GM21360 (cell line): ENCODE measurements at regions not wholly inside any gene's neighbourhood (a gene's known extent, or its start where the extent isn't known, plus 50 kb on each side); places are given as distances from the start of the nearest gene placed in this dataset.
"Not testable (repeated sequence)": the region's sequence is repeated elsewhere in the genome, so short reads cannot be mapped to it uniquely, and the experiment has no call there.

Source experiments
- ATAC-seq: cut with Tn5 transposase; IDR thresholded peaks from one replicate; pipeline ENCODE4 v1.9.1; 2021; ENCODE audit warnings: mild to moderate bottlenecking, moderate library complexity; ENCODE audit not compliant: unreplicated experiment

DNA sequence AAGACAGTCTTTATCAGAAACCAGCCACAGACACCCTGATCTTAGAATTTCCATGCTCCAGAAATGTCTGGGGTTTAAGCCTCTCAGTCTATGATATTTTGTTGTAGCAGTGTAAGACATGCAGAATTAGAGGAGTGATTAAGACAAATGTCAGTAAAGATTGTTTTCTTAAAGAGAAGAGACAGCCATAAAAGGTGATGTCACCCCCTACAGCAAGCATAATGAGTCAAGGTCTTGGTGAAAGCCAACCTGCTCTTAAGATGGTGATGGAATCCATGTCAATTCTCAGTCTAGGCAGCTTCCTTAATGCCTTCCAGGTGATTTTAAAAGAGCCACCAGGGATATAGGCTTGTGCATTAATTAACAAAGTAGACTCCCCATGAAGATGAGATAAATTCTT is 849.9 kb upstream of the EPHA7 start:
- no peak for ATAC-seq

DNA sequence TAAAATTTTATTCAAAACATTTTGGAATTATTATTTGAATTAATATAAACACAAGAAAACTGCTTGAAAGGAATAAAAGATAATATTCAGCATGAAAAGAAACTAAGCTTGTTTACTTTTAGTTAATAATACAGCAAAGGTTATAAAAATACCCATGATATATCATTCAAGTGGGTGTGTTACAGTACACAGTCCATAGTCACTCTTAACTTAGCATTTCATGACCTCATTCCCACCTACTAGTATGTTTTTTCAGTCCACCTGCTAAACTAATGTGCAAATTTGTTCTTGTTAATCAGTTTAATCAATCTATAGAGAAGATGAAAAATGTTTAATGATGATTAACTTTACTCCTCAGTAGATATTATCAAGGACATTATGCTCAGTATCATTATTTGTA is 841.4 kb upstream of the EPHA7 start:
- ATAC-seq, result no peak

DNA sequence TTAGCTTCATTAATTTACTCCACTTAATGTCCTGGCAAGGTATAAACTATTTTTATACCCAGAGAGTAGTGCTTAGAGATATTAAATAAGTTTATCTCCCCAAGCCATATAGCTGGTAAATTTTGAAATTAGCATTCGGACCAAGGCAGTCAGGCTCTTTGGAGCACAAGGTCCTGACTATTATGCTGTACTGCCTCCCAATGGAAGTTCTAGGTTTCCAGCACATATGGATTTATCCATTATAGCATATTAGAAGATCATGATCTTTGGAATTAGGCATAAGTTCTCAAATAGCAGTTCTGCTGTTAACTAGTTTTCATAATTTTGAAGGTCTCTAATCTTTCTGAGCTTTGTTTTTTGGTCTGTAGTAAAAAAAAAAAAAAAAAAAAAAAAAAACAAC is 835.3 kb upstream of the EPHA7 start:
- no peak for ATAC-seq

DNA sequence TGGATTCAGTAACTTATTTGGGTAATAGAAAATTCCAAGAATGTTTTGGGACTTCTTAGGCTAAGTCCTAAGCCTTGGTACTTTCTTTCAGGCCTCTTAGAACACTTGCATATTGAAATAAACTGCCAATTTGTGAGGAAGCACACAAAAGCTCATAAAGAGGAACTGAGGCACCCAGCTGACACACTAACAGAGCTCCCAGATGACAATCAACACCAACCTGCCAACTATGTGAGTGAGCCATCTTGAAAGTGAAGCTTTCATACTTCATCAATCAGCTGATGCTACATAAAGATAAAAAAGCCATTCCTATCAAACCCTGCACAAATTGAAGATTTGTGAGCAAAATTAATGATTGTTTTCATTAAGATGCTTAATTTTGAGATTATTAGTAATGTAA is 832.5 kb upstream of the EPHA7 start:
- no peak for ATAC-seq

- ATAC-seq, result no peak
Observed at GRCh38 chr6:94245395-94245794, 826.0 kb upstream of the EPHA7 start.

DNA sequence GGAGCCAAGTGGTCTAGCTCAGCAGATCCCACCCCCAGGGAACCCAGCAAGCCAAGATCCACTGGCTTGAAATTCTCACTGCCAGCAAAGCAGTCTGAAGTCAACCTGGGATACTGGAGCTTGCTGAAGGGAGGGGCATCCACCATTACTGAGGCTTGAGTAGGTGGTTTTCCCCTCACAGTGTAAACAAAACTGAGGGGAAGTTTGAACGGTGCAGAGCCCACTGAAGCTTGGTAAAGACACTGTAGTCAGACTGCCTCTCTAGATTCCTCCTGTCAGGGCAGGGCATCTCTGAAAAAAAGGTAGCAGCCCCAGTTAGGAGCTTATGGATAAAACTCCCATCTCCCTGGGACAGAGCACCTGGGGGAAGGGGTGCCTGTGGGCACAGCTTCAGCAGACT is 819.5 kb upstream of the EPHA7 start:
- ATAC-seq, result no peak

GRCh38 chr6:94227741-94228140 is 808.4 kb upstream of the EPHA7 start:
- ATAC-seq, result no peak

- no peak for ATAC-seq
Observed at GRCh38 chr6:94217836-94218235, 798.5 kb upstream of the EPHA7 start.

DNA sequence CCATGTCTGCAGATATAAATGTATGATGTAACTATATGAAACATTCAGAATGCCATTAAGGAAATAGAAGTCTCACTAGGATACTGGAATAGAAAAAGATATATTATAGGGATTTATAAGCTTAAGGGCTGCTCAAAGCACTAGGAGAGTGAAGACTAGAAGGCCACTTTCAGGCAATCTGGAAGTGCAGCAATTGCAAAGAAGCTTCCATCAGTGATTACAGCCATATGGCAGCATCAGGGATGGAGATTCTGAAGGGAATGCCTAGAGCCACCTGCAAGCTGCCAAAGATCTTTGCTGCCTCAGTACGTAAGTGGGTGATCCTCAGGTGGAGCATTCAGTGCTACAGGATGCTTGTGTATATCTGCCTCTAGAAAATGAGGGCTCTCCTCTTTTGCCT is 796.2 kb upstream of the EPHA7 start:
- ATAC-seq, result no peak

- no peak for ATAC-seq
Observed at GRCh38 chr6:94213226-94213625, 793.9 kb upstream of the EPHA7 start.

GRCh38 chr6:94196891-94197290 is 777.5 kb upstream of the EPHA7 start:
- no peak for ATAC-seq

- no peak for ATAC-seq
Observed at GRCh38 chr6:94190030-94190429, 770.7 kb upstream of the EPHA7 start.

DNA sequence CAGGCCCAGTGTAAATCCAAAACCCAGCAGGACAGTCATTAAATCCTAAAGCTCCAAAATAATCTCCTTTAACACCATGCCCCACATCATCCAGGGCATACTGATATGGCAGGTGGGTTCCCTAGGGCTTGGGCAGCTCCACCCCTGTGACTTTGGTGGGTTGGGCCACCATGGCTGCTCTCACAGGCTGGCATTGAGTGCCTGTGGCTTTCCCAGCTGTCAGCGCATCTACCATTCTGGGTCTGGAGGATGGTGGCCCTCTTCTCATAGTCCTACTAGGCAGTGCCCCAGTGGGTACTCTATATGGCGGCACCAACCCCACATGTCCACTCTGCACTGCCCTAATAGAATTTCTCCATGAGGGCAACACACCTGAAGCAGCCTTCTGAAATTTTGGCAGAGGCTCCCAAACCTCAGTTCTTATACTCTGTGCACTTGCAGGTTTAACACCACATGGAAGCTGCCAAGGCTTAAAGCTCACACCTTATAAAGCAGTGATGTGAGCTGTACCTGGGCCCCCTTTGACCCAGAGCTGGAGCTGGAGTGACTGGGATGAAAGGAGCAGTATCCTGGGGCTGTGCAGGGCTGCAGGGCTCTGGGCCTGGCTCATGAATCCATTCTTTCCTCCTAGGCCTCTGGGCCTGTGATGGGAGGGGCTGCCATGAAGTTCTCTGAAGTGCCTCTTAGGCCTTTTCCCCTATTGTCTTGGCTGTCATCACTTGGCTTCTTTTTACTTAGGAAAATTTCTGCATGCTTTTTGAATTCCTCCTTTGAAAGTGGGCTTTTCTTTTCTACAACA is 765.5 kb upstream of the EPHA7 start:
- ATAC-seq, result no peak

DNA sequence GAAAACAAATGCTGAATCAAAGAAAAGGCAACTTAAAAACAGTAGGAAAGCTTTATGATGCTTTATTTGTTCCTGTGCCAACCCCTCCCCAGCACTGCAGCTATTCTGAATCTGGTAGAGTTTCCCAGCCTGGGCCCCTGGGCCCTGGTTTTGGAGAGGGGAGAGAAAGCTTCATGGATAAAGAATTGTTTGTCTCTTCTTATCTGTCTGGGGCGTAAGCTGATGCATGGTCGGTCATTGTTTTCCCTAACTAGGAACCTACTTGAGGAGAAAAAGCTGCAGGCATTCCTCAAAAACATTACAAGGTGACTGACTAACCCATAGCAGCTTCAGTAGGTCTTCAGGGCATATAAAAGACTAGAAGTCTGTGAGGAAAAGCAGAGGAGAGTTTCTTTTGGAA is 758.1 kb upstream of the EPHA7 start:
- no peak for ATAC-seq

GRCh38 chr6:94175465-94175864 is 756.1 kb upstream of the EPHA7 start:
- no peak for ATAC-seq

DNA sequence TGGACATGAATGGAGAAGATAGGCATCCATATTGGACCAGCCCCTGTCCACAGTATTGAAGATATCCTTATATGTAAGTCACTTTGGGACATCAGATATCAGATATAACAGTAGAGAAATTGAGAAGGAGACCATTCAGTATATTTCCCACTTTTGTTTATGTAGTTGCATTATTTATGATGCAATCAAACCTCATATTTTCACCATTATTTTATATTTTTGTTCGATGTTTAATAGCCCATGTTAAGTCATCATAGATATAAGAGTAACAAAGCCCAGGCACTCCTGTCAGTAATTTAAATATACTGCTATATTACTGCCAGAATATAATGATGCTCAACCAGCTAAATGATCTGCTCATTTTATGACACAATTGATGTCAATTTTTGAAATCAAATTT is 744.5 kb upstream of the EPHA7 start:
- no peak for ATAC-seq

DNA sequence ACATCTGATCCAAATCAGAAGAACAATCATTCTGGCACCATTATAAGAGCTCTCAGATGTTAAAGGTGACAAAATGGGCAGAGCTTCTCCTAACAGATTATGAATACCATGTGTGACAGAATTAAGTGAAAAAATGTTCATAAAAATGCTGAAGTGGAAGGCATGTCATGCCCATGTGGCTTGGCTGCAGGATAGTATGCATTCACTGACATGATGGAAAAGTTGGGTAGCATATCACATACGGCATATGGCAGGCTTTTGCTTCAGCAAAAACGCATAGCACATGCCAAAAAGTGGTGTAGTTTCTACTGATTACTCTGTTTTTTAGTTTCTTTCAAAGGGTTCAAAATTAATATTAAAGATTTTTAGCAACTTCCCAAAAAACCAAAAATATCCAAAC is 731.5 kb upstream of the EPHA7 start:
- ATAC-seq, result no peak

DNA sequence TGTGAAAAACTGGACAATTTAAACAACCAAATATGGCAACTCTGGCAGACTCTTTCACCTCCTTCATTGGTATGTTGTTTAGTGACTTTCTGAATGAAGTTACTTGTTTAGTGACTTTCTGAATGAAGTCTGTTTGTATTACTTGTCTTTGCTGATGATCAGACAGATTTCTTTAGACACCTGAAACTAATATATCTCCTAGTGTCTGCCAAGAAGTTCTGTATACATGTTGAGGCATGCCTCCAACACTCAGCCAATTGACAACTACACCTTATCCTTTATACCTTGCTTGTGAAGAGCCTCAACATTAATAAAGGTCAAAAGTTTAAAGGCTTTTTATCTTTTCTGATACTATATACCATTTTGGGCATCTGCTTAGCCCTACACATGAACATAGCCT is 725.4 kb upstream of the EPHA7 start:
- ATAC-seq, result no peak

DNA sequence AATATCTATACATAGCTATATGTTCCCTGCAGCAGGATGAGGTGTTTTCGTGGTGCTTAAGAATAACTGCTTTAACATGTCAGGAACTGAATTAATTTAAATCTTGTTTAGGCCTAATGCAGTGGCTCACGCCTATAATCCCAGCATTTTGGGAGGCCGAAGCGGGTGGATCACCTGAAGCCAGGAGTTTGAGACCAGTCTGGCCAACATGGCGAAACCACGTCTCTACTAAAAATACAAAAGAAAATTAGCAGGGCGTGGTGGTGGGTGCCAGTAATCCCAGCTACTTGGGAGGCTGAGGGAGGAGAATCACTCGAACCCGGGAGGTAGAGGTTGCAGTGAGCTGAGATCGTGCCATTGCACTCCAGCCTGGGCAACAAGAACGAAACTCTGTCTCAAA is 717.8 kb upstream of the EPHA7 start:
- not testable (repeated sequence) for ATAC-seq

- no peak for ATAC-seq
Observed at GRCh38 chr6:94133106-94133505, 713.7 kb upstream of the EPHA7 start.

DNA sequence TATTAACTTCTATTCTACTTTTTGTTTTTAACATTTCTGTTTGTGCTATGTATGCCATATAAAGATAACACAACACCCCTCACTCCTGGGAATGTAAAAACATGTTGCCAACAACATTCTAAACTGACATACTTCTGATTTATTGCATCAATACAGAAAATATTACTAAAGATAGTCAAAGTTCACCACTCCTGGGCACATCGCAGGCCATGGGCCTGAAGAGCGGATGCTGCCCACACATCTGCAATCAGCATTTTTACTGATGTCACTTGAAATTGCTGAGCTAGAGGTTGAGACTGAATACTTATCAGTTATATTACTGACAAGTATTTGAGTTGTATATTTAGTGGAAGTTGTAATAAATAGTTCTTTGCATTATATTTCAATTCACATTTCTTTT is 711.9 kb upstream of the EPHA7 start:
- ATAC-seq, result no peak

- no peak for ATAC-seq
Observed at GRCh38 chr6:94130478-94130877, 711.1 kb upstream of the EPHA7 start.

GRCh38 chr6:94129926-94130325 is 710.6 kb upstream of the EPHA7 start:
- no peak for ATAC-seq
